ENCODE measurements at regions not wholly inside any gene's neighbourhood (a gene's known extent, or its start where the extent isn't known, plus 50 kb on each side); places are given as distances from the start of the nearest gene placed in this dataset.

DNA sequence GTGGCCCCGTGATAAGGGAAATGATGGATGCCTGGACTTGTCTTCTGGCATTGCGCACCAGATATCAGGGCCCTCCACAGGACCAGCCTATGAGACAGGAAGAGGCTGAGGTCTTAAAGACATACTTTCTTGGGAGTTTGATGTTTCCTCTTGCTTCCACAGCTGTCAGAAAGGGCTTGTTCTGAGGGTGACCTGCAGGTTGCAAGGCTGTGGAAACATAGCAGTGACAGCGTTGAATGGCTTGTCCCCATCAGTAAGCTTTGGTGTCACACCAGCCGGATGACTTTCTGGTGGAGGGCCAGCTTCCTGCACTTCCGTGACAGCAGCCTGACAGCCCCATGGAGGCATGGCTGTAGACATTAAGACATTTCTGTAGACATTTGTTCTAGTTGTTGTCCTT is 143.2 kb downstream of the C9orf152 start:
- Histone ChIP-seq H3K36me3 (ENCODE audit: control insufficient read depth, insufficient read depth, low read length) (no peaks in the 10 kb centered on the region), H3K9ac (ENCODE audit: low read length) (no peak overlapping the region), H3K27ac (ENCODE audit: low read depth, low read length) (no peak overlapping the region), H3K4me3 (ENCODE audit: low read depth, low read length) (no peak overlapping the region), H3K27me3 (ENCODE audit: control insufficient read depth, insufficient read depth, low read length) (no peaks in the 10 kb centered on the region), H3K9me3 (ENCODE audit: control insufficient read depth, insufficient read depth, low read depth, low read length) (no peaks in the 10 kb centered on the region), H3K4me1 (ENCODE audit: control insufficient read depth, insufficient read depth, low read length) (peaks cover 9% of the 10 kb centered on the region)

DNA sequence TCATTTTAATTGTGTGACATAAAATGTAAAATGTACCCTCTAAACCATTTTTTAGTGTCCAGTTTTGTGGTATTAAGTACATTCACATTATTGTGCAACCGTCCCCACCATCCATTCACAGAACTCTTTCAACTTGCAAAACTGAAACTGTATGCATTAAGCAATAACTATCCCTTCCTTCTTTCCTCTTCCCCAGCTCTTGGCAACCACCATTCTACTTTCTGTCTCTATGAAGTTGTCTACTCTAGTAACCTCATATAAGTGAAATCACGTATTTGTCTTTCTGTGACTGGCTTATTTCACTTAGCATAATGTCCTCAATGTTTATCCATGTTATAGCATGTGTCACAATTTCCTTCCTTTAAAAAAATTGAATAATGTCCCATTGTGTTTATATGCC is 142.4 kb downstream of the C9orf152 start:
- Histone ChIP-seq H3K36me3 (ENCODE audit: control insufficient read depth, insufficient read depth, low read length) (no peaks in the 10 kb centered on the region), H3K4me1 (ENCODE audit: control insufficient read depth, insufficient read depth, low read length) (peaks cover 9% of the 10 kb centered on the region), H3K4me3 (ENCODE audit: low read depth, low read length) (no peak overlapping the region), H3K9me3 (ENCODE audit: control insufficient read depth, insufficient read depth, low read depth, low read length) (no peaks in the 10 kb centered on the region), H3K27ac (ENCODE audit: low read depth, low read length) (no peak overlapping the region), H3K9ac (ENCODE audit: low read length) (no peak overlapping the region), H3K27me3 (ENCODE audit: control insufficient read depth, insufficient read depth, low read length) (no peaks in the 10 kb centered on the region)

DNA sequence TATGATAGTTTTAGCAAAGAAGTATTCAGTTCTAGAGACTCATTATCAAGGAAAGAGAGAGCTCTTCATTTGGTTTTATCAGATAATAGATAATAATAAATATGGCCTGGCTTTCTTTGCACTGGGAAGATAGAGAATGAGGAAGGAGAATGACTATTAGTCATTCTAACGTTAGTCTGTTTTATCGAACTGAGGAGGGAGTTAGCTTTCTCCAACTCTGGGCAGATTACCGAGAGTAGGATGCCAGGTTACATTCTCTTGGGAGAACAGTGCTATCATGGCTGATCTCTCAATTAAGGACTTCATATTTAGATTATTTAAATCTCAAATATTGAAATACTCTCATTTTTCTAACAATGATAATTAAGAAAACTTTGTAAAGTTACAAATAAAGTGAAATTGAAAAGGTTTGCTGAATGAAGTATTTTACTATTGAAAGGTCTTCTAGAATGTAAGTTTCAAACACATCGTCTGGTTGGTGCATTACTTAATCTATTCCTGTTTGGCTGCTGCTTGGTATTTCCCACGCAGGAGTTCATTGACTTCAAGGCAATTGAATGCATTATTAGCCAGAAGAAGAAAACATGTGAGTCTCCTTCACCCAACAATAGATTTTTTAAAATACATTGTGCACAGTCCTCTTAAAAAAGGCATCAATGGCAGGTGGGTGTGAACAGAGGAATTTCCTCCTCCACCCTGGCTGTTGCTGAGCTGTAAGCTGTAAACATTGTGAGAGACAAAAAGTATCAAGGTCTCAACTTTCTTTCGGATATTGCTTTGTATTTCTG is 140.8 kb downstream of the C9orf152 start:
- Histone ChIP-seq H3K4me1 (ENCODE audit: control insufficient read depth, insufficient read depth, low read length) (peaks cover 9% of the 10 kb centered on the region), H3K27ac (ENCODE audit: low read depth, low read length) (no peak overlapping the region), H3K27me3 (ENCODE audit: control insufficient read depth, insufficient read depth, low read length) (no peaks in the 10 kb centered on the region), H3K36me3 (ENCODE audit: control insufficient read depth, insufficient read depth, low read length) (no peaks in the 10 kb centered on the region), H3K4me3 (ENCODE audit: low read depth, low read length) (no peak overlapping the region), H3K9ac (ENCODE audit: low read length) (no peak overlapping the region), H3K9me3 (ENCODE audit: control insufficient read depth, insufficient read depth, low read depth, low read length) (no peaks in the 10 kb centered on the region)

DNA sequence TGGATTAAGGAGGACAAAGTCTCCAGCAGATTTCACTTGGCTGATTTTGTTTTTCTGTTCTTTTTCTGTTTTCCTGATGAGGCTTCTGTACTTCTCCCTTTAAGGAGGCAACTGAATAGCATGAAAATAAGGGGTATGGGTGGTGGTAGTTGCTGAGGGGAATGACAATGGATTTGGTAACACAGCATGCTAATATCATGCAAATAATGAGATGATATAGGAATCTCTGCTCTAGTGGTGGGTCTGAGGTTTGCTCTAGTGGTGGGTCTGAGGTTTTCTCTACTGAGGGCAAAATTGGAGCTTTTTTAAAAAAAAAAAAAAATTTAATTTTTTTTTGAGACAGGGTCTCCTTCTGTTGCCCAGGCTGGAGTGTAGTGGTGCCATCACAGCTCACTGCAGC is 139.7 kb downstream of the C9orf152 start:
- Histone ChIP-seq H3K27me3 (ENCODE audit: control insufficient read depth, insufficient read depth, low read length) (no peaks in the 10 kb centered on the region), H3K36me3 (ENCODE audit: control insufficient read depth, insufficient read depth, low read length) (no peaks in the 10 kb centered on the region), H3K9ac (ENCODE audit: low read length) (no peak overlapping the region), H3K4me3 (ENCODE audit: low read depth, low read length) (no peak overlapping the region), H3K9me3 (ENCODE audit: control insufficient read depth, insufficient read depth, low read depth, low read length) (no peaks in the 10 kb centered on the region), H3K27ac (ENCODE audit: low read depth, low read length) (no peak overlapping the region), H3K4me1 (ENCODE audit: control insufficient read depth, insufficient read depth, low read length) (peaks cover 9% of the 10 kb centered on the region)

DNA sequence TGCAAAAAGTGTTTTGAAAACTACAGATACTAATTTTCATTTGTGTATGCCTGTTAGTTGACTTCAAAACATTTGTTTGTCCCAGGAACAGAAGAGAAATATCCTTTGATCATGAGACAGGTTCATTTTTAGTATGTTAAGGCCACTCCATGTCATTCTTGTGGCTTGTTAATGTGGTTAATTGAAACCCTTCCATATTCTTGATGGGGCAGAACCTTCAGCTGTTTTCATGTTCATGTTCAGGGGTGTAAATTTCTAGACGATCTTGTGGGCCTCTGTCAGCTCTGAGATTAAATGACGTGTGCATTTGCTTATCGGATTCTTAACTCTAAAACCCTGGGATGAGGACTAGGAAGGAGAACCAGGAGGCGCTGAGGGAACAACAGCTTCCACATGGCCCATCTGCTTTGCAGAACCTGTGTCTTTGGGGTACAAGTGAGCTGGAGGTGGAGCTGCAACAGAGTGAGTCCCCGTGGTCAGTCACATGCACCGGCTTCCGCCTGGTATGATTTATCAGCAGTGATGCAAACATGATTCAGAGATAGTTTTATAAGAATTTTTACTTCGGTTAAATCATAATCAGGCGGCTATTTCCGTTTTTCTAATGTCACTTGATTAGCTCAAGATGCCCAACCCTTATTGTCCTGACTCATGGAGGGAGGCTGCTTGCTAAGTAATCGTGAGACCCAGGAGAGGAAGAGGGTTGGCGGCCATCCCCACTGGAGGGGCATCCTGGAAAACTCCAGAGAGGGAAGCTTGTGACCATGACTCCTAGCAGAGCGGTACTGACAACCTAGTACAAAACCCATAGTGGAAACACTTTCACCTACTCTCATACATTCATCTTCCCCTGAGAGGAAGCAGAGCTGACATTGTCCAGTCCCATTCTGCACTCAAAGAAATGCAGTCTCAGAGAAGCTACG is 138.4 kb downstream of the C9orf152 start:
- no peak overlapping the region for H3K27ac ChIP-seq (ENCODE audit: low read depth, low read length)
- H3K4me1 ChIP-seq (ENCODE audit: control insufficient read depth, insufficient read depth, low read length): peaks cover 9% of the 10 kb centered on the region
- no peak overlapping the region for H3K4me3 ChIP-seq (ENCODE audit: low read depth, low read length)
- H3K9me3 ChIP-seq (ENCODE audit: control insufficient read depth, insufficient read depth, low read depth, low read length): no peaks in the 10 kb centered on the region
- no peak overlapping the region for H3K9ac ChIP-seq (ENCODE audit: low read length)
- no peaks in the 10 kb centered on the region for H3K36me3 ChIP-seq (ENCODE audit: control insufficient read depth, insufficient read depth, low read length)
- H3K27me3 ChIP-seq (ENCODE audit: control insufficient read depth, insufficient read depth, low read length): no peaks in the 10 kb centered on the region

DNA sequence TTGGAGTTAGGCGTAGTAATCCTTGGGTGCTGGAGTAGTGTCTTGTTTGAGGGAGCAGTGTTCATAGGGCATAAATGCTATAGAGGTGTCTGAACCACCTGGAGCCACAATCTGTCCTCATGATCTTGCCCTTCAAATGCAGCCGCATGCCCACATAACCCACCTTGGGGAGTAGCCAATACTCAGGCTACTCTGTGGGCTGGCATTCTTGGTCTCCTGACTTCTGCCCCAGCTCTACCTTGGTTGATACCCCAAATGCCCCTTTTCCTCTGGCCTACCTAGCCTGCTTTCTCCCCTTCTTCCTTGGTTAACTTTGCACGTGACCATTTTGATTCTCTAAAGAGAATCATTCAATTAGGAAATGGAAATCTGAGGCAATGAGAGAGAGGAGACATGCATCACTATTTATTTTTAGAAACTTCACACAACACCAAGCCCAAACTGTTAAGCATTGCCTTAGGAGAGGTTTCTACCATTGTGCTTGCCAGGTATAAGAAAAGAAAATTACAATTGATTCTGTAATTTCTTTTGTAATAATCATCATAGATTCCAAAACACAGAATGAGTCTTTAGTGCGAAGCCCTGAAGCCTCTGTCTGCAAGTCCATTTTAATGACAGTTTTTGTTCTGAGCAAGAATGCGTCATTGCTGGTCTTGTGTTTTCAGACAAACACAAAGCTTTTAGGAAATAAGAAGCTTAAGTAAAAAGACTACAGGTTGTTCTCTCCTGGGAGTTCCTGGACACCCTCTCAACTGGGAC is 135.2 kb downstream of the C9orf152 start:
- H3K27me3 ChIP-seq (ENCODE audit: control insufficient read depth, insufficient read depth, low read length): no peaks in the 10 kb centered on the region
- no peak overlapping the region for H3K27ac ChIP-seq (ENCODE audit: low read depth, low read length)
- H3K4me1 ChIP-seq (ENCODE audit: control insufficient read depth, insufficient read depth, low read length): peaks cover 2% of the 10 kb centered on the region
- no peak overlapping the region for H3K4me3 ChIP-seq (ENCODE audit: low read depth, low read length)
- H3K36me3 ChIP-seq (ENCODE audit: control insufficient read depth, insufficient read depth, low read length): no peaks in the 10 kb centered on the region
- H3K9me3 ChIP-seq (ENCODE audit: control insufficient read depth, insufficient read depth, low read depth, low read length): no peaks in the 10 kb centered on the region
- H3K9ac ChIP-seq (ENCODE audit: low read length): no peak overlapping the region

DNA sequence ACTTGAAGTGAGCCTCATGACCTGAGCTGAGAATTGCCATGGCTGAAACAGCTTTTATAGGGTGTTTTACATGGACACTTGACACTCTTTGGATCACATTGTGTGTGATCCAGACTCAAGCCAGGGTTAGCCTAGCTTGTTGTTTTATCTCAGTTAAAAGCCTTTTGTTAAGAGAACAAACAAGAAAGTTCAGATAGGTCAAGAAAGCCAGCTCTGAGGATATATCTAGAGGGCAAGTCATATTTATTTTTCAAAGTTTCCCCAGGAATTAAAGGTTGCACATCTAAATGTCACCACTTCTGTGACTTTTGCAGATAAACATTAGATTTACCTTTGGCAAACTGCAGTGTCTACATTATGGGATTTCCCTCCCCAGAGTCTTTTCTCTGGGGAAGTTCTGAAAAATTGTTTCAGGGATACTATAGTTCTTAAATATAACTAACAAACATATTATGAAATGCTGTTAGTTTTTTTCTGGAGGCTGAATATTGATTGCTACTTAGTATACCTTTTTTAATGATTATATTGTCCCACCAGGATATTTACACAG is 134.5 kb downstream of the C9orf152 start:
- no peaks in the 10 kb centered on the region for H3K9me3 ChIP-seq (ENCODE audit: control insufficient read depth, insufficient read depth, low read depth, low read length)
- H3K36me3 ChIP-seq (ENCODE audit: control insufficient read depth, insufficient read depth, low read length): no peaks in the 10 kb centered on the region
- H3K9ac ChIP-seq (ENCODE audit: low read length): no peak overlapping the region
- H3K27ac ChIP-seq (ENCODE audit: low read depth, low read length): no peak overlapping the region
- no peak overlapping the region for H3K4me3 ChIP-seq (ENCODE audit: low read depth, low read length)
- no peaks in the 10 kb centered on the region for H3K4me1 ChIP-seq (ENCODE audit: control insufficient read depth, insufficient read depth, low read length)
- no peaks in the 10 kb centered on the region for H3K27me3 ChIP-seq (ENCODE audit: control insufficient read depth, insufficient read depth, low read length)

DNA sequence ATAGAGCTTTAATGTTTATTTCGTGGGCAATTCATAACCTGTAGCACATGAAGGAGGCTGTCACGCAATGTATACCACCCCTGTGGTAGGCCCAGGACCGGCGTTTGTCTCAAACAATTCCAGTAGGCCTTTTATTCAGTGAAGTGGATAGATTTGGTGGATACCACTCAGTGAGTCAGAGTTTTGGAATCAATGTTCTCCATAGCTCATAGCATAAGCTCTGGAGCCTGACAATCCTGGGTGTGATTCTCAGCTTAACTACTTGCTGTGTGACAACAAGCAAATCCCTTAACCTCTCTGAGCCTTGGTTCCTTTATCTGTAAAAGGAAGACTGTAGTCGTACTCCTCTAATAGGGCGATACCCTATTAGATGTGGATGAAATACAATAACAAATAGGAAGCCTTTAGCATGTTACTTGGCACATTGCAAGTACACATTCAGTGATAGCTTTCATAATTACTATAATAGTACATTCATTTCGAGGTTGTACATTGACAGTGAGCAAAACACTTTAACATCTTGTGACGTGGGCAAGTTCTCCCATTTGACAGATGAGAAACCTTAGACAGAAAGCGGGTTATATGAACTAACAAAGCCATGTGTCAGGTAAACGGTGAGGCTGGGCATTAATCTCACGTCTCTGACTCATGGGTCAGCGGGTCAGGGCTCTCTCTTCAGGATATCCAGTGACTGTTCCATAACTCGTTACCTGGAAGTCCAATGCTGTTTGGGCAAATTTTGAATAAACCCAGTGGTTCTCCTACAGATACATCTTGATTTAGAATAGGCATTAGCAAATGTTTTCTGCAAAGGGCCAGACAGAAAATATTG is 130.8 kb downstream of the C9orf152 start:
- H3K4me3 ChIP-seq (ENCODE audit: low read depth, low read length): no peak overlapping the region
- H3K27me3 ChIP-seq (ENCODE audit: control insufficient read depth, insufficient read depth, low read length): no peaks in the 10 kb centered on the region
- peaks cover 8% of the 10 kb centered on the region; the same call in 1 of the 2 replicates for H3K4me1 ChIP-seq (ENCODE audit: control insufficient read depth, insufficient read depth, low read length)
- no peak overlapping the region for H3K27ac ChIP-seq (ENCODE audit: low read depth, low read length)
- H3K9me3 ChIP-seq (ENCODE audit: control insufficient read depth, insufficient read depth, low read depth, low read length): no peaks in the 10 kb centered on the region
- no peaks in the 10 kb centered on the region for H3K36me3 ChIP-seq (ENCODE audit: control insufficient read depth, insufficient read depth, low read length)
- H3K9ac ChIP-seq (ENCODE audit: low read length): no peak overlapping the region

DNA sequence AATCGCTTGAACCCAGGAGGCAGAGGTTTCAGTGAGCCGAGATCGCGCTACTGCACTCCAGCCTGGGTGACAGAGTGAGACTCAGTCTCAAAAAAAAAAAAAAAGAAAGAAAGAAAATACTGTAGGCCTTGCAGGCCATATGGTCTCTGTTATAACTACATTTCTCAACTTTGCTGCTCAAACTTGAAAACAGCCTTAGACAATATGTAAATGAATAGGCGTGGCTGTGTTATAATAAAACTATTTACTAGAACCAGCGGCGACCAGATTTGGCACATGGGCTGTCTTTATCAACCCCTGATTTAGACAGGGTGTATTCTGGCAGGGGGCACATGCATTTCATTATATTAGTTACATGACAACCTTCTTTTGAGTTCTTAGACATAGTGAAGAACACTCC is 130.0 kb downstream of the C9orf152 start:
- H3K9me3 ChIP-seq (ENCODE audit: control insufficient read depth, insufficient read depth, low read depth, low read length): no peaks in the 10 kb centered on the region
- H3K4me3 ChIP-seq (ENCODE audit: low read depth, low read length): no peak overlapping the region
- no peak overlapping the region for H3K9ac ChIP-seq (ENCODE audit: low read length)
- no peaks in the 10 kb centered on the region for H3K36me3 ChIP-seq (ENCODE audit: control insufficient read depth, insufficient read depth, low read length)
- H3K4me1 ChIP-seq (ENCODE audit: control insufficient read depth, insufficient read depth, low read length): peaks cover 8% of the 10 kb centered on the region; the same call in 1 of the 2 replicates
- H3K27me3 ChIP-seq (ENCODE audit: control insufficient read depth, insufficient read depth, low read length): no peaks in the 10 kb centered on the region
- no peak overlapping the region for H3K27ac ChIP-seq (ENCODE audit: low read depth, low read length)

DNA sequence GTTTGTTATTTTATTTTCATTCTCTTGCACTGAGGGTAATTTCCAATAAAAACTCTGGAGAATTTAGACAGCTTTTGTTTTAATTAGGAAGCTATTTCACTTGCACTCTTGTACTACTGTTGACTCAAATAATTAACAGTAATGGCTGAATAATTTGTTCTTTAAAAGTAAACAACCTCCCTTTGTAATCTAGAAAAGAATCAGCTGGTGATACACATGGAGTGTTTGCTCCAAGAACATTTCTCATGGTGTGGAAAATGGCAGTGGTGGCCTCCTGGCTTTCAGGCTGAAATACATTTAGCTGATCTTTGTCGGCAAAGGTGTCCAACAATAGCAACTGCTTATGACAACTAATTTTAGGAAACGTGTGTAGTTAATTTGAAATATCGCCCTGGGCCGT is 129.4 kb downstream of the C9orf152 start:
- H3K9ac ChIP-seq (ENCODE audit: low read length): no peak overlapping the region
- H3K4me1 ChIP-seq (ENCODE audit: control insufficient read depth, insufficient read depth, low read length): peaks cover 8% of the 10 kb centered on the region; the same call in 1 of the 2 replicates
- H3K4me3 ChIP-seq (ENCODE audit: low read depth, low read length): no peak overlapping the region
- no peak overlapping the region for H3K27ac ChIP-seq (ENCODE audit: low read depth, low read length)
- H3K27me3 ChIP-seq (ENCODE audit: control insufficient read depth, insufficient read depth, low read length): no peaks in the 10 kb centered on the region
- H3K36me3 ChIP-seq (ENCODE audit: control insufficient read depth, insufficient read depth, low read length): no peaks in the 10 kb centered on the region
- H3K9me3 ChIP-seq (ENCODE audit: control insufficient read depth, insufficient read depth, low read depth, low read length): no peaks in the 10 kb centered on the region

Measured in HUES6 (cell line).